GM19351 (cell line): ENCODE measurements at regions not wholly inside any gene's neighbourhood (a gene's known extent, or its start where the extent isn't known, plus 50 kb on each side); places are given as distances from the start of the nearest gene placed in this dataset.
"Not testable (repeated sequence)": the region's sequence is repeated elsewhere in the genome, so short reads cannot be mapped to it uniquely, and the experiment has no call there.

Experiments used
- ATAC-seq: cut with Tn5 transposase; IDR thresholded peaks from one replicate; pipeline ENCODE4 v1.9.1; 2021; ENCODE audit warnings: mild to moderate bottlenecking, moderate library complexity; ENCODE audit not compliant: unreplicated experiment

DNA sequence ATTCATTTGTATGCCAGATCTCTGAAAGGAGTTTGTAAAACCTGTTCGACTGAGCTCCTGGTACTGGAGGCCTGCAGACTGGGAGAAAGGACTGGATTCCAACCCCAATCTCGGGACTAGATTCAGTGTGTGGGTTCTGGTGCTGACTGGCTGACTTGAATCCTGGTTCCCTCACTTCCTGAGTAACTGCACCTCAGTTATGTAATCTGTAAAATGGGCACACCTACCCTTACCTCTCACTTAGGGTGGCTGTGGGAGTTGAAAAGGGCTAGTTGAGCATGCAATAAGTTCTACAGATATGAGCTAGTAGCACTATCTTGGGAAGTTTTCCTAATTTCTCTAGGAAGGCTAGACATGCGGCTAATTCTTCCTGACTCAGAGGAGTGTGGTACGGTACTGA lies 621.3 kb upstream of the TBX3 start:
- ATAC-seq = no peak

DNA sequence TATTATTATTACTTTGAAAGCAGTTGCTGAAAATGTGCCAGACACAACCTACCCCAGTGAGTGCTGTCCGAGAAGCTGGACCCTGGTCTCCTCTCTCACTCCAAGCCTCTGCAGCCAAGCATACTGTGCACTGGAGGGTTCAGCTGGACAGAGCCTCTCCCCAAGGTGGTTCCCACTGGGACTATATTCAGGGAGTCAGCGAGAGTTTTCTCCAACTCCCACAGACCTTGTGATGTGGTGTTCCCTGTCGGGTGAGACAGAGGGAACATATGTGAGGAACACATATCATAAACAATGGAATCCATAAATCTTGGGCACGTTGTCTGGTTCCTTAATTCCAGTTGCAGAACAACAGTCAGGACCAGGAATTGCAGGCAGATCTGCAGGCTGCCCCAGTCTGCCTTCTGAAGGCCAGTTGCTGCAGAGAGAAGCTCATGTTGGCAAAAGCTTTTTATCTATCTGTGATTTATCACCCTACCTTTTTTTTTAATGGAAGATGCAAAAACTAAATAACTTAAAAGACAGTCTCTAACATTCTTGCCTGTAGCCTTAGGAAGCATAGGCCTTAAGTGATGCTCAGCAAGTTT lies 619.8 kb upstream of the TBX3 start:
- no peak for ATAC-seq

DNA sequence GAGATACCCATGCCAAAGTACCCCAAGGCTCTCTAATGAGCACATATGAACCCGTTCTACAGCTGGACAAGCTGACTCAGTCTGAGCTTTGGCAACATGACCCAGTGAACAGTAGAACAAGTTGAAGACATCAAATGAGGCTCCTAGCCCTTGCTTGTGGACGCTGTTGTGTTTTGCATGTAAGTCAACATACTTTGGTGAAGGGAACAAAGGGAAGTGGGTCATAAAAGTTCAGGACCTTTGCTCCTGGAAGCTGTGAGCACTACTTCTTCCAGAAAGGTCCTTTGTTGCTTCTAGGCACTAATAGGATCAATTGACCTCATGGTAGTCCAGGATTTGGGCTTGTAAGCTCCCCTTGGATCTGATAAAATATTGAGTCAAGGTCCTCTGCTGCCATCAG lies 613.5 kb upstream of the TBX3 start:
- no peak for ATAC-seq

DNA sequence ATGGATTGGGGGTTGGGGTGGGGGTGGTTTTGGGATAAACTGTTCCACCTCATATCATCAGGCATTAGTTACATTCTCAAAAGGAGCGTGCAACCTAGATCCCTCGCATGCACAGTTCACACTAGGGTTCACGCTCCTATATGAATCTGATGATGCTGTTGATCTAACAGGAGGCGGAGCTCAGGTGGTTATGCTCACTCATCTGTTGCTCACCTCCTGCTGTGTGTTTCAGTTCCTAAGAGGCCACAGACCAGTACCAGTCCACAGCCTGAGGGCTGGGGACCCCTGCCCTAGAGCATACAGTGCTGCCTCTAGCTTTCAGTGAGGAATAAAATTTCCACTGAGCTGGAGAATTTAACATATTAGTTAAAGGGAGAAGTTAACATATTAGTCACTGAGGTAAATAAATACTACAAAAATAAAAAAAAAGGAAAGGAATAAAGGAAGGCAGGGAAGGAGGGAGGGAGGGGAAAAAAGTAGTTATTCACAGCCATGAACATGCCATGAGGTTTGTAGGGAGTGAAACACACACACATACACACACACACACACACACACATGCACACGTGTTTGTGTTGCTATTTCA lies 612.7 kb upstream of the TBX3 start:
- ATAC-seq = no peak

DNA sequence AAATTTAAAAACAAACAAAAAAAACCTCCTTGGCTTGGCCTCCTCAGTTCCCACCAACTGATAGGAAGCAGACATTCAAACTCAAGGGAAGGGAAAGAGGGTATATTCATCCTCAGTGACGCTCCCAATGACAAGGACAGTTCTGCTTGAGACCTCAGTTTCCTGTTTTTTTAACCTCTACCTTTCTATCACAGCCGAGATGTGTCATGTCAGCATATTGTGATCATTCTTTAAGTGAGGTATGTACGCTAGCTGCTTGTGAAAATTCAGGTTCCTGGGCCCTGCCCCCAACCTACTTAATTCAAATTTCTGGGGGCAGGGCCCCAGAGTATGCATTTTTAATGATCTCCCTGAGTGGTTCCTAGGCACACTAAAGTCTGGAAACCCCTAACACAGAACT lies 611.9 kb upstream of the TBX3 start:
- no peak for ATAC-seq

DNA sequence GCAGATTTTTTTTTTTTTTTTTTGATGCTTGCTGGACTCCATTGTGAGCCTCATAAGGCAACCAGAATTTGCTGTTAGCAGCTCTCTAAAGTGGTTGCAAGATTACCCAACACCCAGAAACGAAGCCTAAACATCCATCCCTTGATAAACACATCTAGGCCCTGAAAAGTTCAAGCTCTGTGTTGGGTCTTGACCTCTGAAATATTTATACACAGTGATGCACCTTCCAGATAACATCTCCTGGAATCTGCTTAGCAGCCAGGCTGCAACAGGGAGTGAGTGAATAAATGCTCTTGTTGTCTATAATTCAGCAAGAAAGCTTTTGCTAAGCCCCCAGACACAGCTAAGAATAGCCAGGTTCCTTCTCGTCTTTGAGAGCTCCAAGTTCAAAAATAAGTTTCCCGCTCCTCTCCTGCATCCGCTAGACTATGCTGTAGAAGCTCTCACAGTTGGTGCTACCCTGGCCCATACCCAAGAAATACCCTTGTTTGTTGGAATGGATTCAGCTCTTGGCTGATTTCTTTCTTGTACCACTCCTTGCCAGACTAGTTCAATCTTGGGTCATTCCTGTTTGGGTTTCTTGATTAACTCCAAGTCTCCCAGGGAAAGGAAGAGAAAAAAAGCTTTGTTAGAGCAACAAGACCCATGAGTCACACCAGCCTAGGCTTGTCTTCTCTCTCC lies 610.6 kb upstream of the TBX3 start:
- ATAC-seq = no peak

DNA sequence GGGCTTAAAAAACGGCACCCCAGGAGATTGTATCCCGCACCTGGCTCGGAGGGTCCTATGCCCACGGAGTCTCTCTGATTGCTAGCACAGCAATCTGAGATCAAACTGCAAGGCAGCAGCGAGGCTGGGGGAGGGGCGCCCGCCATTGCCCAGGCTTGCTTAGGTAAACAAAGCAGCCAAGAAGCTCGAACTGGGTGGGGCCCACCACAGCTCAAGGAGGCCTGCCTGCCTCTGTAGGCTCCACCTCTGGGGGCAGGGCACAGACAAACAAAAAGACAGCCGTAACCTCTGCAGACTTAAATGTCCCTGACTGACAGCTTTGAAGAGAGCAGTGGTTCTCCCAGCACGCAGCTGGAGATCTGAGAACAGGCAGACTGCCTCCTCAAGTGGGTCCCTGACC lies 601.5 kb upstream of the TBX3 start:
- ATAC-seq = not testable (repeated sequence)

DNA sequence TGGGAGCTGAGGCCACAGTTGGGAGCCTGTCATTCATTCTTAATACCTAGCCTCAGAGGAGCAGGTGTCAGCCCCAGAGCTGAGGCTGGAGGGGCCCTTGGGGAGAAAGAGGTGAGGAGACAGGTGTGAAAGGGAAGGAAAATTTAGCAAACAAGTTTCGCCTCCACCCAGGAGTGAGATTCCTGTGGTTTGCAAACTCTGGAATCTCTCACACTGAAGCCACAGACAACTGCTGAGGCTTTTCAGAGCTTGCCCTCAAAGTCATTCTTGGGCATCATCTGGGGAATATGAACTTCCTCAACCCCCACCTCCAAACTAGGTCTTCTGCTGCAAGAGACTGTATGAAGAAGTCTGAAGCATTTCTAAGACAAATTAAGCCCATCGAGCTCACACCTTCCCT lies 589.5 kb upstream of the TBX3 start:
- no peak for ATAC-seq

DNA sequence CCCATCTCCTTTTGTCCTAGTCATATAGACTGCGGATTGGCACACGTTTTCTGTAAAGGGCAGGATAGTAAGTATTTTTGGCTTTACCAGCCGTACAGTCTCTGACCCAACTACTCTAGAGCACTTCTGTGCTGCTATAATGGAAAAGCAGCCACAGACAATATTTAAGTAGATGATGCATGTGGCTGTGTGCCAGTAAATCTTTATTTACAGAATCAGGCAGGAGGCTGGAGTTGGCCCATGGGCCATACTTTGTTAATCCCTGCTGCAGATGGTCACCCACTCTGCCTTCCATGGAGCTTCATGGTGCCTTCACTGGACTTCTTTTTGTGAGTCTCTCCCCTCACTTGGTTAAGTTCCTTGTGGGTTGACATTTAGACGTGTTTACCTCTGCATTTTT lies 584.5 kb upstream of the TBX3 start:
- ATAC-seq = no peak

DNA sequence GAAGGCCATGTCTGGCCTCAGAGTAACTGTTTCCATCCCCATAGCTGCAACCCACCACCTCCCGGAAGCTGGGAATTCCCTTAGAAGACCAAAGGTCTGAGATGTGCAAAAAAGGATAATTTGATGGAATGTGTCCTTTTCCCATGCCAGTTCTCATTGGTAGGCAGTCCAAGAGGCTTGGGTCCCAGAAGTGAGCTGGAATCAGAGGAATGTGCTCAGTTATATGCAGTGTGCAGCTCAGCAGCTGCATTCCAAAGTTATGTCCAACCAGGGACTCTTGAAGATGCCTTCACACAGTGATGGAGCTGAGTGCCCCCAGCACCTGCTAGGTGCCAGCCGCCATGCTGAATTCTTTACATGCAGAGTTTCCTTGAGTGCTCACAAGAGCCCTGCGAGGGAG lies 583.9 kb upstream of the TBX3 start:
- no peak for ATAC-seq

DNA sequence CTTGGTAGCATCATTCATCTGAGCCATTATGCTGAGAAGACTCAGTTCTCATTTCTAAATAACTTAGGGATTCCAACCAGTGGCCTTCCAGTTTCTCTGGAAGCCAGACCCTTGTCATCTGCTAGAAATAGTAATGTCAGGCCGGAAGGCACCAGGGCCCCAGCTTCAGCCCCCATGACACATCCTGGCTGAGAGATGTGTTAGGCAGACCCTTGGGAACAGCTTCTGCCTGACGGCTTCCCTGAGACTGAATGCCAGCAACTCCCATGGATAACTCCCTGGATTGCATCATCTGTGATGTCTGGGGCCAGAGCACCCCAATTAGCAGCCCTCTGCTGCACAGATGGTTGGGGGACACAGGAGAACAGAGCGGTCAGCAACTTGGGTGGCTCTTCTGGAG lies 583.5 kb upstream of the TBX3 start:
- ATAC-seq = no peak

DNA sequence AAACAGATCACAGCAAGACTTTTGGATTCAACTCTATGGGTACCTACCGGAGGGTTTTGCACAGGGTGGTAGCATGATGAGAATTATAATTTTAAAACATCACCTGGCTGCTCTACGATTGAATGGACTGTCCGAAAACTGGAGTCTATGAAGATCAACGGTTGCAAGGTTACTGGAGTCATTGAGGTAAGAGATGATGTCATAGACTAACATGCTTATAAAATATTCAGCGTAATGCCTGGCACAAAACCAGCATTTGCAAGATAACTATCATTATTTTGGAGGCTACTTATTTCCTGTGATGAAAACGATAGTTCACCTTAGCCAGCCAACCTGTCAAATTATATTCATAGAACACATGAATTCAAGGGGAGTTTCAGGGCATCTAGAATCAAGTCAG lies 580.6 kb upstream of the TBX3 start:
- ATAC-seq = no peak

DNA sequence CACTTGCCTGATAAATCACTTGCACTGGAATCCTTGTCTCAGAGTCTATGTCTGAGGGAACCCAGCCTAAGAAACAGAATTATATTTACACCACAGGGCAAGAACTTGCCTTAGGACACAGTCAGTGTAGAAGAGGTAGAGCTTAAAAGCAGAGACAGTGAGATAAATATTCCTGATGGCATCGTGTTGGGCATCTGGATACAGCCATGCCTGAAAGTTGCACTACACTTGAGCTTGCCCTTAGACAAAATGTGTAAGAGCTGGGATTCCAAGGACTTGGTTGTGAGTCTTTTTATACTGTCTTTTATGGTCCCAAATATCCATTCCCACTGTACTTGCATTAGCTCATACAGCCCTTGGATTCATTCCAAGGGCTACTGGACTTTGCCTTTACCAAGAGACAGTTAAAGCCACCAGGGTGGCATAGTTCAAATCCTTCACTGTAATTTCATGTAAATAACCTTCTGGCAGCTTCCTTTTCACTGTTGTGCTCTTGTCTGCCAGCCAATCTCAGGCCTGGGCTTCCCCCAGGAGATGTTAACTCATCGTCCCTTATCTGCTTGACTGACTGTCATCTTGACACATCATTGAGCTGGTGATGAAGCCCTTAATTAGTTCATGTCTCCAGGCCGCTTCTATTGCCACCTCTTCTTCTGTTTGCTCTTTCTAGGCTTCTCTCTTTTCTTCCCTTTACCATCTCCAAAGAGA lies 577.9 kb upstream of the TBX3 start:
- ATAC-seq = no peak

DNA sequence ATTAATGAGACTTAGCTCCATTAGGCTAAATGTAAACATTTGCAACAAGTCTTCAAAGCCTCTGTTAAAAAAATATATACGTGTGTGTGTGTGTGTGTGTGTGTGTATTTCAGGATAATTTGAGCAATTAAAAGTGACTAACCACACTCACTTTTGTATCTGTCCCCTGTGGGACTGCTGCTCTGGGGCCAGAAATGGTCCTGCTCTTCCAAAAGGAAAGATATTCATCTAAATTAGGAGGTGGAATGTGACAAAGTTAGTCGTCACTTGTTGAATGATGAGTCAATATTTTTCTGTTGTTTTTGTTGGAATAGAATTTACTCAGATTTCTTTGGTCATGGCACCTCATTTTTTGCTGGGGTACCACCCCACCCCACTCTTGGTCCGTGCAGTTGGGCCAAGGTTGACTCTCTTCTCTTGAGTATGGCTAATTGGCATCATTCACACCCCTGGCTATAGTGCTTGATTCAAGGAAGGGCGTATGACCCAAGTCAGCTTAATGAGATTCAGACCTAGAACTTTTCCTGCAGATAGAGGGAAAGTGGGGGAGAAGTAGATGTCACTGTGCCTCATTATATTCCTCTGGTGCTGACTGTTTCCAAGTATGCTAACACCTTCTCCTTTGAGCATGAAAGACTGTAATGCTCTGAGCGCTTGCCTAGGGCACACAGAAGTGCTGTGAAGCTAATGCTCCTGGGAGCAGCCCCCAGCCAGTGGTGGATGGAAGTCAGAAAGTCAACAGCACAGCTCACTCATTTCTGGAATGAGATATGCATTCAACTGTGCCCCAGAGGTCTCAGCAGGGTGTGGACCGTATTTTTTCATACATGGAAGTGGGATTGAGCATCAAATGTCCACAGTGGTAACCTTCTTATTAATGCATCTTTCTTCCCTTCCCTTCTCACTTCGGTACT lies 577.0 kb upstream of the TBX3 start:
- ATAC-seq = no peak

DNA sequence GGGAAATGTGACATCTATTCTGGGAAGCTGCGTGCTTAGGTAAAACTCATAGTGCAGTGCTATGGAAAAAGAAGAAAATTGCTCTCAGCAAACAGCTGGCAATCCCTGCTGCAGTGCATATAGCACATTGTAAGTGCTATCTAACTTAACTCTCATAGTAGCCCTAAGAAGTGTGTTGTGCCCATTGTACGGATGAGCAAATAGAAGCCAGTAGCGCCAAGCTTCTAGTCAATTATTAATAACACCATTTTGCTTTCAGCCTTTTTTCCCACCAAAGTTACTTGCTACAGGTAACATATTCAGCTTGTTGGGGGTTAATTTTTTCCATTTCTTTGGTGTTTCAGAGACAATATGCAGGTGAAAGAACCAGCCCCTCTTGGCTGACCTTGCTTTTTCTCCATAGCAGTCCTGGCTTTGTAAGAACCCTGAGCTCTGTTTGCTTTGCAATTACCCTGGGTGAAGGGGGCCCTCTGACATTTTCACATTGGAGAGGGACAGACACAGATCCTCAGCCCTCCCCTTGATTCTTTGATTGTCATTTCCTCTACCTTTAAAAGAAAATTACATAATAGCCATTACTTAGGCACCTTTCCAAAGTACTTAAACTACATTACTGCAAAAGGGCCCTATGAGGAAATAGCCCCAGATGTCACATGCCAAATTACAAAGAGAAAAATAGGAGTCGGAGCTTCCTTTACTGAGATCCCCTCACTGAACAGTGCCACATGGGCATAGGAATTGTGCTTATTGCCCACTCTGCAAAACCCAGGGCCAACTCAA lies 576.2 kb upstream of the TBX3 start:
- ATAC-seq = no peak

DNA sequence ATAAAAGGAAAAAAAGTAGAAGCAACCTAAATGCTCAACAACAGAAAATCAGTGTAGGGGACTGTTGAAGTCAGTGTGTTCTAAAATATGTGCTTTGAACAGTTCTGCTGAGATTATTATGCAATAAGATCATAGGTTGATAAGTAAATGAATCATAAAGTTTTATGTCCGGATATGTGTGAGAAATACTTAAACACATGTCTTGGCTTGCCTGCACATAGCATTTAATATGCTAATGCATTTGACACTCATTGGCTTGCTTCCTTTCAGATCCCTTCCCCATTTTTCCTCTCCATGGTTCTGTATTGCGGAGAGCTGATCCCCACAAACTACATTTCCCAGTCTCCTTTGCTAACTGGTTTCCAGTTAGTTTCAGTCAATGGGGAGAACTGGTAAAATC lies 573.8 kb upstream of the TBX3 start:
- no peak for ATAC-seq

DNA sequence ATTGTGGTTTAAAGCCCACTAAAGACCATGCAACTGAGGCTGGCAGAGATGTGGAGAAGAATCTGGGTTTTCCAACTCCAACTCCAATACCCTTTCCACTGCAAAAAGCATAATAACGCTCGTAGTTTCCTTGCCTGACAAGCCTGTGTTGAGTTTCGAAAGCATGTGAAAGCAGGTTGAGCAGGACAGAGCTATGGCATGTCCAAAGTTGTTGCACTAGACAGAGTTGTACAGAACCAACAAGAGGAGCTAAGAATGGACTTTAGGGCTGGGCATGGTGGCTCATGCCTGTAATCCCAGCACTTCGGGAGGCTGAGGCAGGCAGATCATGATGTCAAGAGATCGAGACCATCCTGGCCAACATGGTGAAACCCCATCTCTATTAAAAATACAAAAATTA lies 572.0 kb upstream of the TBX3 start:
- no peak for ATAC-seq

DNA sequence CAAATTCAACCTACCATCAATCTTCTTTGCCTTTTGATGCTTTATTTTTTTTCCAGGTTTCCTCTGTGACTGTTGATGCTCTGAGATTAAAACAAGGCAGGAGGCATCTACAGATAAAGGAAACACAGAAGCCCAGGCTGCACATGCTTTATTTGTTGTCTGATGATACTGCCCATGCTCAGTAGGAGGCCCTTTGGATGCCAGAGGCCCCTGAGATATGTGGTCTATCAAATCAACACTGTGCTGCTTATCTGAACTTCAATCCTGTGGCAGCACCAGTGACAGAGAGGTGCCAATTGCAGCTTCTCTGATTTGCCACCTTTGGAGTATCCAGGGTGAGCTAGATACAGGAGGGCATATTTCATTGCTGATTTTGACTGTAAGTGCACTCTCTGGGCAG lies 571.3 kb upstream of the TBX3 start:
- no peak for ATAC-seq

DNA sequence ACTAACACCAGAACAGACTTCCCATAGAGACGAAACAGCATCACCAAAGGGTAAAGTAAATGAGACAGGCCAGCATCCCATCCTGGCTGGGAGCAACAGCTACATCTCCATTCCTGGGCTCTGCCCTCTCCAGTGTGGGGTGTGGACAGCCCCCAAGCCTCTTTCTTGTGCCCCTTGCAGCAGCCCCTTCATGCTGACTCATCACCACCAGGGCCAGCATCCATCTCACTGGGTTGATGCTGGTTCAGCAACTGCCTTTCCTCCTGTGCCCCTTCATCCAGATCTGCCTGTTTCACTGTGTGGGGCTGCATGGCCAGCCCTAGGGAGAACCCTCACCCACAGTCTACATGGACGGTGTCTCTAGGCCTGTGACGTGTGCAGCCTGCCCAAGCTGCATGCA lies 569.1 kb upstream of the TBX3 start:
- ATAC-seq = no peak

DNA sequence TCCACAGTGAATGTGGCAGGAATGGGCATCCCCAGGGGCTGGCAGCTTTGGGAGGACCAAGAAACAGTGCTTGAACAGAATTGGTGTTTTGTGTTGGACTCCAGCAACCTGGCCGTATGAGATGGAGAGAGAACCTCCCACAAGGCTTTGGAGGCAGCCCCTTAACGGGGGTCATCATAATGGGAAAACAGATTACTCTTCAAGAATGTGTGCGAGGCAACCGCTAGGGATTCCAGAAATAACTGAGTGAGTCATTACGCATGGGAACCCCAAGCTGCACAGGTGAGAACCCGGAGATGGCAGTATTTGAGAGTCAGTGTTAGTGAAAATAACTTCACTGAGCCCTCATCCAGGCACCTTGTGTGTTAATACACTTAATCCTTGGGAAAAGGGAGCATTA lies 567.8 kb upstream of the TBX3 start:
- ATAC-seq = no peak
